GM13976 (cell line): ENCODE measurements at regions not wholly inside any gene's neighbourhood (a gene's known extent, or its start where the extent isn't known, plus 50 kb on each side); places are given as distances from the start of the nearest gene placed in this dataset.
A peak's percentile ranks its signal among the peaks of the same experiment; 100 is the strongest.
"Not testable (repeated sequence)": the region's sequence is repeated elsewhere in the genome, so short reads cannot be mapped to it uniquely, and the experiment has no call there.

Experiments used
- DNase-seq: peaks from one replicate; pipeline ENCODE4 v3.0.0; 2012; ENCODE audit warnings: low spot score
- CTCF ChIP-seq: IDR thresholded peaks from 2 replicates; pipeline ENCODE4 v1.5.1; 2012; ENCODE audit warnings: borderline replicate concordance, mild to moderate bottlenecking; ENCODE audit not compliant: insufficient read depth; ENCODE audit errors: extremely low read depth, missing control alignments, control extremely low read depth
- in situ Hi-C: fragments of 300-500 bp; cut with MboI; formaldehyde crosslinking; loops from one replicate; pipeline ENCODE4 v1.12.0; 2022; ENCODE audit warnings: low sequenced_read_pairs, mixed read lengths, inconsistent platforms; ENCODE audit not compliant: unreplicated experiment

- in situ Hi-C loops = no loop called here
- no peak for TF ChIP-seq CTCF
- DNase-seq = no peak
Observed at GRCh38 chr6:62819640-62820039, 391.6 kb upstream of the FKBP1C start.

- DNase-seq = no peak
- in situ Hi-C loops = no loop called here
- no peak for TF ChIP-seq CTCF
Observed at GRCh38 chr6:62808565-62809293, 402.5 kb upstream of the FKBP1C start.

GRCh38 chr6:62805431-62805830 is 405.8 kb upstream of the FKBP1C start:
- in situ Hi-C loops = no loop called here
- no peak for TF ChIP-seq CTCF
- no peak for DNase-seq

- no peak for TF ChIP-seq CTCF
- in situ Hi-C loops = no loop called here
- DNase-seq = no peak
Observed at GRCh38 chr6:62803094-62803493, 408.2 kb upstream of the FKBP1C start.

GRCh38 chr6:62797190-62797589 is 414.1 kb upstream of the FKBP1C start:
- TF ChIP-seq CTCF = no peak
- DNase-seq = no peak
- in situ Hi-C loops = no loop called here

- peak; percentile 26 for TF ChIP-seq CTCF
- in situ Hi-C loops = no loop called here
- DNase-seq = peak; percentile 25
Observed at GRCh38 chr6:62775427-62776022, 435.7 kb upstream of the FKBP1C start.

GRCh38 chr6:62766174-62766573 is 445.1 kb upstream of the FKBP1C start:
- in situ Hi-C loops, DNase-seq: not testable (repeated sequence)
